GM10248 (cell line): ENCODE measurements at regions not wholly inside any gene's neighbourhood (a gene's known extent, or its start where the extent isn't known, plus 50 kb on each side); places are given as distances from the start of the nearest gene placed in this dataset.
"Not testable (repeated sequence)": the region's sequence is repeated elsewhere in the genome, so short reads cannot be mapped to it uniquely, and the experiment has no call there.

Source experiments
- CTCF ChIA-PET: fragments of 300-600 bp; sonication (Branson Sonifier 250); formaldehyde crosslinking; extraction: SDS; loops from one replicate; lab custom pipeline; 2021; ENCODE audit warnings: antibody characterized with exemption; lab: Yijun Ruan, JAX
- POLR2A ChIA-PET: fragments of 350-650 bp; sonication (Branson Sonifier 250); formaldehyde crosslinking; extraction: SDS; loops from one replicate; lab custom pipeline; 2020; ENCODE audit warnings: antibody characterized with exemption; lab: Yijun Ruan, JAX
- DNase-seq: peaks from one replicate; pipeline ENCODE4 v3.0.0; 2012; ENCODE audit errors: extremely low spot score
- TF ChIP-seq, protein P1 (sequence below): IDR thresholded peaks from 2 replicates; pipeline ENCODE4 v1.5.1; 2012; ENCODE audit warnings: mild to moderate bottlenecking, low read depth; ENCODE audit errors: extremely low read depth, missing control alignments, control extremely low read depth

DNA sequence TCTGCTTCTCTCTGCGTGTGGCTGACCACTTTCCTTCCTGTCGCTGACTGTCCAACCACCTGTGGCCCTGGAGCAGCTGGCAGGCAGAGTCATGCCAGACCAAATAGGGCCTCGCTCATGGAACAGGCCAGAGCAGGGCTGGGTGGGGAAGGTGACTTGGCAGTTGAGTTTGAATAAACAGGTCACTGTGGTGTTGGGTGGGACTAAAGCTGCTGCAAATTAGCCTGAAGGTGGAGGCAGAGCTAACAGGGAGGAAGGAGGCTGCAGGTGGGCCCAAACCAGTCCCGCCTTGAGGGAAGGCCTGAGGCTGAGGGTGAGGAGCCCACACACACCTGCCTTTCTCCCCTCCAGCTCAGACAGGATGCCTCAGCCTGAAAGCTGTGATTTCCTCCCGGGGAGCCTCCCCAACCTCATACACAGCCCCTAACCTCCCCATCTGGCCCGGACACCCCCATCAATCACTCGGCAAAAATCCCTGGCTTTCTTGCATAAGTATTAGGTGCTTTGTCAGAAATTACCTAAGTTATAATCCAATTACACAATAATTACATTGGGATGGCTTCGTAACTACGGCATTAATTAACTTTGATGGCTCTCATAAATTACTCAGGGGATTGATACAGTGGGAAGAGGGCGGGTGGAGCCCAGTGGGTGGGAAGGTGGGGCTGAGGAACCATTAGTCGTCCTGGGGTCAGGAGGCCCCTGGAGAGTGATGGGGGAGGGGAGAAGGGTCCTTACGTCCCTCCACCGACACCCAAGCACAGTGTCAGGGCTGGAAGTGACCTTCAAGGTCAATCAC, 97.7 kb upstream of the PCBD1 start:
- TF ChIP-seq, protein P1, sequence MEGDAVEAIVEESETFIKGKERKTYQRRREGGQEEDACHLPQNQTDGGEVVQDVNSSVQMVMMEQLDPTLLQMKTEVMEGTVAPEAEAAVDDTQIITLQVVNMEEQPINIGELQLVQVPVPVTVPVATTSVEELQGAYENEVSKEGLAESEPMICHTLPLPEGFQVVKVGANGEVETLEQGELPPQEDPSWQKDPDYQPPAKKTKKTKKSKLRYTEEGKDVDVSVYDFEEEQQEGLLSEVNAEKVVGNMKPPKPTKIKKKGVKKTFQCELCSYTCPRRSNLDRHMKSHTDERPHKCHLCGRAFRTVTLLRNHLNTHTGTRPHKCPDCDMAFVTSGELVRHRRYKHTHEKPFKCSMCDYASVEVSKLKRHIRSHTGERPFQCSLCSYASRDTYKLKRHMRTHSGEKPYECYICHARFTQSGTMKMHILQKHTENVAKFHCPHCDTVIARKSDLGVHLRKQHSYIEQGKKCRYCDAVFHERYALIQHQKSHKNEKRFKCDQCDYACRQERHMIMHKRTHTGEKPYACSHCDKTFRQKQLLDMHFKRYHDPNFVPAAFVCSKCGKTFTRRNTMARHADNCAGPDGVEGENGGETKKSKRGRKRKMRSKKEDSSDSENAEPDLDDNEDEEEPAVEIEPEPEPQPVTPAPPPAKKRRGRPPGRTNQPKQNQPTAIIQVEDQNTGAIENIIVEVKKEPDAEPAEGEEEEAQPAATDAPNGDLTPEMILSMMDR, result no peak
- DNase-seq, result no peak
- ChIA-PET CTCF (interaction anchor here (1.3 kb wide), 1 partner anchor 11 kb away, joined by 4 read pairs; no protein-coding TSS in a partner anchor), POLR2A (no interaction called here)

GRCh38 chr10:70986623-70986950, 98.2 kb upstream of the PCBD1 start:
- DNase-seq, result no peak
- TF ChIP-seq, protein P1, result no peak
- ChIA-PET POLR2A (no interaction called here), CTCF (interaction anchor here (1.3 kb wide), 1 partner anchor 11 kb away, joined by 4 read pairs; no protein-coding TSS in a partner anchor)

DNA sequence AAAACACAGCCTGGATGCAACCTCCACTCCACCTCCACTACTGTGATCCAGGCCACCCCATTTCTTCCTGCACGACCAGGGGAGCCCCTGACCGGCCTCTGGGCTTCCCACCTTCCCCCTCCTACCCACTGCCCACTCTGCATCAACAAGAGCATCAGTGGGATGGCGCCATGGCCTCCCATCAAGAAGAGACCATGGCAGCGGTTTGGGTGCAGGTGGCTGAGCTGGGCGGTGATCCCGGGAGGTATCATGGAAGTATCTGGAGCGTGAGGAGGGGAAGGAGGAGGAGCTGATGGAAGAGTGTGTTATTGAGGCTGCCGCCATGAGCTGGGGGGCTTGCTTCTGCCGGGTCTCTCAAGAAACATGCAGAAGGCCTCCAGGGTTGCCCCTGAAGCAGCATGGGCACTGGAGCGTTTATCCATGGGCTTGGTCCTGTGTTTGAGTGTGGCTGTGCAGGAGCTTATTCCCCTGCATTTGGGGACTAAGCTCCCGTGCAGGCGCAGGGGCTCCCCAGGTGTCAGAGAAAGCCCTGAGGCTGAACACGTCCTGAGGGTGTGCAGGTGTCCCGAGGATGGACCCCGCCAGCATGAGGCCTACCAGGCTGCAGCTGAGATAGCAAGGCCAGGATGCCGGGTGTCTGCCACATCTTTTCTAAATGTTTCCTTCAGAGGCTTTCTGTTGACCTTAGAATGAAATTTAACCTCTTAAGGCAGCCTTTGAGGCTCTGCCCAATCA, 99.2 kb upstream of the PCBD1 start:
- no peak for DNase-seq
- TF ChIP-seq, protein P1, result no peak
- ChIA-PET CTCF (no interaction called here), POLR2A (no interaction called here)

DNA sequence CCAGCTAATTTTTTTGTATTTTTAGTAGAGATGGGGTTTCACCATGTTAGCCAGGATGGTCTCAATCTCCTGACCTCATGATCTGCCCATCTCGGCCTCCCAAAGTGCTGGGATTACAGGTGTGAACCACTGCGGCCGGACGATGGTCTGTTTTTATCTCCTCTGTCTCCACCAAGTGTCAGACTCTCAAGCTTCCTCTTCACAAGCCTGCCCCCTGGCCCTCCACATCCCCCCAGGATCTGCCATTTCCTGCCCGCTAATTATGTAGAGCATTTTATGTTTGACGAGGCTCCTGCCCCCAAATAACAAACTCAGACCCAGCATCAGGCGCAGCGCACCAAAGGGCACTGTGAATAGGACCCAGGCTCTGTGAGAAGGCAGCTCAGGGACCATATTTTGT, 101.8 kb upstream of the PCBD1 start:
- DNase-seq, POLR2A ChIA-PET, CTCF ChIA-PET: not testable (repeated sequence)

- TF ChIP-seq, protein P1, result no peak
- CTCF ChIA-PET, result no interaction called here
- no peak for DNase-seq
- POLR2A ChIA-PET, result no interaction called here
Measured at GRCh38 chr10:70990681-70991080, 102.3 kb upstream of the PCBD1 start.

DNA sequence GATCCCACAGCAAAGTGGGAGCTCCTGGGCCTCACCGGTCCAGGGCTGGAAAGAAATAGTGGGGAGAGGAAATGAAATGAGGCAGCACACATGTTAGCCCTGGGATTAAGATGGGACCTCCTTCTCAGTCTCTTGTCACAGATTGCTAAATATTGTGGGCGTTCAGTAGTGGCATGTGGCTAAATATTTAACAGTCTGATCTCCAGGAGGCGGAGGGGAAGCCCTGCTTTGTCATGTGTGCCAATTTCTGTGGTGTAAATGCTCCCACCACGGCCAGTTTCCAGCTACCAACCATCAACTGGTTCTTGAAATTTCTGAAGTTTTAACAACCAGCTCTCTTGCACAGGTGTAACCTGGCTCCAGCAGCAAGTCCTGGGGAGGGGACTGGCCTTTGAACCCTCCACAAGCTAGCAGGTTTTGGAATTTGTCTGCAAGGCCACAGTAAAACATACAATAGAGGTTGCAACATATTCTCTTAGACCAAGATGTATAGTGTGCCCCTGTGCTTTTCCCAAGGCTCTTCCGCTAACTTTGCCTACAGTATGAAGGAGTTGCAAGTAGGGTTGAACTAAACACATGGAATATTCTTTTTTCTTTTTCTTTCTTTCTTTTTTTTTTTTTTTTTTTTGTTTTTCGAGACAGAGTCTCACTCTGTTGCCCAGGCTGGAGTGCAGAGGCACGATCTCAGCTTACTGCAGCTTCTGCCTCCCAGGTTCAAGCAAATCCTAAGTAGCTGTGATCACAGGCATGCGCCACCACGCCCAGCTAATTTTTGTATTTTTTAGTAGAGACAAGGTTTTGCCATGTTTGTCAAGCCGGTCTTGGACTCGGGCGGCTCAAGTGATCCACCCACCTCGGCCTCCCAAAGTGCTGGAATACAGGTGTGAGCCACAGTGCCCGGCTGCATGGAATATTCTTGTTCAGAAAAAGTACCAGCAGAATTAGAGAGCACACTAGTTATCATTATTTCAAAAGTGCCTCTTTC, 103.1 kb upstream of the PCBD1 start:
- ChIA-PET POLR2A (no interaction called here), CTCF (no interaction called here)
- DNase-seq, result no peak
- TF ChIP-seq, protein P1, result no peak

DNA sequence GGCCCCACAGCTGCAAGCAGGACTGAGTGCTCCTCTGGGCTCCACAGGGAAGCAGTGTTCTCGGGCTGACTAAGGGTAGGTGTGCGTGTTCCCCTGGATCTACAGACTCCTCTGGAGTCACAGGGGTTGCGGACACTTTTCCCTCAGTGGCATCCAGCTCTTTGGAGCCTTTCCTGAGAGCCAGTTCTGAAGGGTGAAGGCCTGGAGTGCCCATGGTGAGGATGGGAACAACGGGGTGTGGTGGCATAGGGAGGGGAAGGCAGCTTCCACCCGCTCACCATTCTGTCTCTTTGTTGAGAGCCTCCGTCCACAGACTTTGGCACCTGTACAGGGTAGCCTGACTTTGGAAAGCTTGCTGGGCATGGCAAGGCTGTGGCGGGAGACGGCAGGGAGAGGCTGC, 104.1 kb upstream of the PCBD1 start:
- CTCF ChIA-PET, result no interaction called here

More for the DNA sequence above, 104.1 kb upstream of the PCBD1 start:
- no peak for DNase-seq
- POLR2A ChIA-PET, result no interaction called here
- TF ChIP-seq, protein P1, result no peak
